Right ventricle myocardium superior (tissue), 1 donor: ENCODE measurements at regions not wholly inside any gene's neighbourhood (a gene's known extent, or its start where the extent isn't known, plus 50 kb on each side); places are given as distances from the start of the nearest gene placed in this dataset.
"Not testable (repeated sequence)": the region's sequence is repeated elsewhere in the genome, so short reads cannot be mapped to it uniquely, and the experiment has no call there.

Experiments used
- ATAC-seq: fragments of 200-7000 bp; cut with Tn5 transposase; one replicate; pipeline ENCODE4 v1.9.1; 2020; ENCODE audit warnings: mild to moderate bottlenecking; ENCODE audit not compliant: poor library complexity
- DNase-seq: peaks from one replicate; pipeline ENCODE4 v3.0.0-alpha.2; 2020
- intact Hi-C: fragments of 100-400 bp; cut with DNase I; formaldehyde crosslinking; loops from one replicate; pipeline ENCODE4 v1.11.2; 2022
- donor health status: DM: no; HTN: yes; CAD: no; lungs with severe emphysema.

DNA sequence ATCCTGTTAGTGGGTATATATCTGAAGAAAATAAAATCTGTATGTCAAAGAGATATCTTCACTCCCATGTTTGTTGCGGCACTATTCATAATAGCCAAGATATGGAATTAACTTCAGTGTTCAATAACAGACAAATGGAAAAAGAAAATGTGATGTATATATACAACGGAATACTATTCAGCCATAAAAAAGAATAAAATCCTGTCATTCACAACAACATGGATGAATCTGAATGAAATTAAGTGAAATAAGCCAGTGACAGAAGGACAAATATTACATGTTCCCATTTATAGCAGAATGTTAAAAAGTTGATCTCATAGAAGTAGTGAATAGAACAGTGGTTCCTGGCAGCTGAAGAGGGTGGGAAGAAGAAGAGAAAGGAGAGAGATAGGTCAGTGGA is 239.1 kb upstream of the RUNX1 start:
- intact Hi-C loops: no loop called here
- no peak for DNase-seq
- no peak for ATAC-seq

DNA sequence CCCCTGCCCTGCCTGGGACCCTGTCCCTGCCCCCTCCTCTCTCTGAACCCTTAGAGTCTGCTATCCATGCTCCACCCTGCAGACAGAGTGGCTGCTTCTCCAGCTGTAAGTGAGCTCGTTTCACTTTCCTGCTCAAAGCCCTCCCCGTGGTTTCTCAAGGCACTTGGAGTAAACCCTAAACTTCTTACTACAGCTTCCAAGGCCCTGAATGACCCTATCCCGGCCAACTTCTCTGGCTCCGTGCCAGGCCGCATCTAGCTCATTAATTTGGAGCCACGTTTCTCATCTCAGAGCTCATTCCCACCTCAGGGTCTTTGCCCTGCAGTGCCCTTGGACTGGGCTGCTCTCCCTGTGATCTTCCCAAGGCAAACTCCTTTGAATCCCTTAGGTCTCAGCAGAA is 235.1 kb upstream of the RUNX1 start:
- ATAC-seq (peak; percentile 68), DNase-seq (peak; percentile 72)
- intact Hi-C loops: no loop called here

DNA sequence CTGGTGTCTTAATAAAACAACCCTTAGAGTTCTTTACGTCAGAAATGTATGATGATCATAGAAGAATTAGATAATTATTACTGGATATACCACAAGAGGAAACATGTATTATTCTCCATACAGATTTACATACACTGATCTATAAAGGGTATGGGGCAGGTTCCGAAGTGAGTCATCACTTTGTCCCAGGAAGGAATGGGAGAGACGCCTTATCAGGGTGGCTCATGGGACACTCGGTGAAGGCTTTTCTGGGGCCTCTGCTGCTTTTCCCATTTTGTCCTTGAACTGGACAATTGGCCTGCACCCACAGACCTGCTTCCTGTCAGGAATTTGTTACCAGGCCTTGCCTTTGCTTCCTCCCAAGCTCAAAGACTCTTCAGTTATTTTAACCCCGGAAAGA is 233.8 kb upstream of the RUNX1 start:
- ATAC-seq (no peak), DNase-seq (no peak)
- intact Hi-C loops: no loop called here

DNA sequence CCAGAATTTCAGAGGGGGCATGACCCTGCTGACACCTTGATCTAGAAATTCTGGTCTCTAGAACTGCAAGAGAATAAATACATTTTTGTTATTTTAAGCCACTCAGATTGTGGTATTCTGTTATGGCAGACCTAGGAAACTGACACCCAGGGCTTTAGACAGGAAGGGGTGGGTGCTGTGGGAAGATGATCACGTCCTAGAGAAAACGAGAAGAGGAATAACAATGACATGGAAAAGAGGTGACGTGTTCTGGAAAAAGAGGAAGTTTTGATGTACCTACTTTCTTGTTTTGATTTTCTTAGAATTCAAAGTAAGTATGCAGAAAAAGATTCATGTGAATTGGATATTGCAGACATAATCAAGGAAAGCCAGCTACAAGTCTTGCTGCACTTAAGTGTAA is 232.9 kb upstream of the RUNX1 start:
- no peak for DNase-seq
- no peak for ATAC-seq
- intact Hi-C loops: no loop called here

DNA sequence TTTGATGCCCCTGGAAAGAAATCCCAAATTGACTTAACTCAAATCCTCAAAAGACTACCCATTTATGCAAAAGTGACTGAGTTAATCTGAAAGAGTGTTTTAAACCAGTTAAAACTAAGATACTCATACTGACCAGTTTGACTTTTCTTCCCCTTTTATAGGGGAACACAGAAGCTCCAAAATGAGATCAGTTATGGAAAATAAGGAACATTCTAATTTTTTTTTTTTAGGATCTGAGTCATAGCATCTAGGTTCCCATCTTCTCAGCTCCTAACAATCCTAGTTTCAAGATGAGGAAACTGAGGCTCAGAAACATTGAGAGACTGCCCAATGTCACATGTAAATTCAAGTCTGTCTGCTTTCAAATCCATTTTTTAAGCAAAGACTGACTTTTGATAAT is 231.1 kb upstream of the RUNX1 start:
- ATAC-seq (no peak), DNase-seq (no peak)
- intact Hi-C loops: no loop called here

DNA sequence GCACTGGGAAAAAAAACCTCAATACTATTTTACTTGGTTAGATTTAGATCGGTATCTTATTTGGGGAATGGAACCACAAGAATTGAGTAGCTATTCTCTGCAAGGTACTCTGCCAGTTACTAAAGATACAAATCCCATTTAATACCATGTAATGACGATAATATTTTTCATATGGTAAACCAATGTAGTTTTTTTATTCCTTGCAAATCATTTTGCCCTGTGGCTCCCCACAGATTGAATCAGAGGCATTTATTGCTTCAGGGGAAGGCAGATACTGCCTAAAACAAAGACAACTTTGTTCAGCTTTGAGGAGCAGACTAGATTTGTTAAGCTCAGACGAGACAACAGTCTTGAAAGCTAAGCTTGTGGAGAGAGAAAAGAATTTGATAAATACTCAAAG is 226.7 kb upstream of the RUNX1 start:
- ATAC-seq: no peak
- intact Hi-C loops: no loop called here
- no peak for DNase-seq

DNA sequence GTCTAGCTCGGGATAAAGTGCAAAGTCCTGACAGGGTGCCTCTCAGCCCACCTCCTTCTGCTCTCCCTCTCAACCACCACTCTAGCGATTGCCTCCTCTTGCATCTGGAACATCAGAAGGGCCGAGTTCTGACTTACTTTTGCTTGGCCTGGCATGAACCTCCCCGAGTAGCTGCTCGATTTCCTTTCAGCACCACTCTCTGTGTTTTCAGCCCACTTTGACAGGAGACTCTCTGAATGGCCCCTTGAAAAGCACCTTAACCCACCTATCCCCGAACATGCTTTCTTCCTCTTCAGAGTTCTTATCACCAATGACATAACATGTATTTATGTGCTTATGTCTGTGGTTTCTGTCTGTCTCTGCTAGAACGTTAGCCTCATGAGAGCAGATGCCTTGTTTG is 225.8 kb upstream of the RUNX1 start:
- no peak for ATAC-seq
- DNase-seq: no peak
- intact Hi-C loops: no loop called here

DNA sequence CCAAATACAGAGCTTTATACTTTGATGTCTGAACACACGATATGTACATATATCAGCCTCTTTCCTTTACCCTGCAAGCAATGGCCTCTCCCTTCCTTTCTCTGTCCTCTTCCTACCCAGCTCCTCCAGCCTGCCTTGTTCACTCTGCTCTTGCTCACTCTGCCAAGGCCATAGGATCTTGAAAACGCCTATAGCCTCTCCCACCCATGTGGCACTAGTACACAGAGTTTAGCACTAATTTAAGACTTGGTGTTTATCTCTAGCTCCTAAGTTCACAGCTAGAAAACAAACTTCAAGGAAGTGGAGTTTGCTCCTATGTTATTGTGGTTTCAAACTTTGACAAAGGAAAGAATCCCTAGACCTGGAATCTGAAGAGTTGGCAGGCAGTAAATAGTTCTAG is 225.0 kb upstream of the RUNX1 start:
- ATAC-seq (no peak), DNase-seq (no peak)
- intact Hi-C loops: no loop called here

DNA sequence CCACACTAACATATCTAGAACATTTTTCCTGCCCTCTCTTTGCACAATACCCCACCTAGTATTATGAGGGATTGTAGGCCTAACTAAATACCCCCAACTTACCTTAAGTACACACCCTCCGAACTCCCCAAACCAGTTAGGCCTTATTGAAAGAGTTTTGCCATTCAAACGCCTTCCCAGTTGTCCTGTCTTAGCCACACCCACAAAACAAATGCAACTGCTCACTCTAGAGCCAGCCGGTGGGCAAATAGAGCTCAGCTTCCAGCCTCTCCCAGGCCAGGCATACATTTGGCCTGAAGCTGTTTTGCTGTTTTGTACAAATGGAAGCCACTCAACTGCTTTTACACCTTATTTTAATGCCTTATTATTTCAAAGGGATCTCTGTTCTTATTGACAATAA is 224.2 kb upstream of the RUNX1 start:
- DNase-seq (no peak), ATAC-seq (no peak)
- intact Hi-C loops: no loop called here

DNA sequence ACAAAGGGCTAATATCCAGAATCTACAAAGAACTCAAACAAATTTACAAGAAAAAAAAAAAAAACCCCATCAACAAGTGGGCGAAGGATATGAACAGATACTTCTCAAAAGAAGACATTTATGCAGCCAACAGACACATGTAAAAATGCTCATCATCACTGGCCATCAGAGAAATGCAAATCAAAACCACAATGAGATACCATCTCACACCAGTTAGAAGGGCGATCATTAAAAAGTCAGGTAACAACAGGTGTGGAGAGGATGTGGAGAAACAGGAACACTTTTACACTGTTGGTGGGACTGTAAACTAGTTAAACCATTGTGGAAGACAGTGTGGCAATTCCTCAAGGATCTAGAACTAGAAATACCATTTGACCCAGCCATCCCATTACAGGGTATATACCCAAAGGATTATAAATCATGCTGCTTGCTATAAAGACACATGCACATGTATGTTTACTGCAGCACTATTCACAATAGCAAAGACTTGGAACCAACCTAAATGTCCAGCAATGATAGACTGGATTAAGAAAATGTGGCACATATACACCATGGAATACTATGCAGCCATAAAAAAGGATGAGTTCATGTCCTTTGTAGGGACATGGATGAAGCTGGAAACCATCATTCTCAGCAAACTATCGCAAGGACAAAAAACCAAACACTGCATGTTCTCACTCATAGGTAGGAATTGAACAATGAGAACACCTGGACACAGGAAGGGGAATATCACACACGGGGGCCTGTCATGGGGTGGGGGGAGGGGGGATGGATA is 222.4 kb upstream of the RUNX1 start:
- DNase-seq, ATAC-seq, intact Hi-C loops: not testable (repeated sequence)

DNA sequence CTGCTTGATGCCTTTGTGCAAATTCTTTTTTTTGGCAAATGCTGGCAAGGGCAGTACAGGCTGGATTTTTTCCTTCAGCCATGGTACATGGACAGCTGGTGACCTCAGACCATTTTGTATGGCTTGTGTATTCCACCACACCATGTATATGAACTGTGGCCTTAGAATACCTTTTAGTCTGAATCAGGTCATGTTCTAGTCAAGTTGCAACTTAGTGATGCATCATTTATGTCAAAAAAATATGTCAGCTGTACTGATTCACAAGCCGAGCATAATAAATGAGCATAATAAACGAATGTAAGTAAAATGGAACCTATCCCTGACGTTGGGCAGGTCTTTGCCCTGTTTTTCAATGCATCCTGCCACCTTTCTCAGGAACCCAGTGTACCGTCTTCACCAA is 219.7 kb upstream of the RUNX1 start:
- intact Hi-C loops: no loop called here
- DNase-seq (no peak), ATAC-seq (no peak)

DNA sequence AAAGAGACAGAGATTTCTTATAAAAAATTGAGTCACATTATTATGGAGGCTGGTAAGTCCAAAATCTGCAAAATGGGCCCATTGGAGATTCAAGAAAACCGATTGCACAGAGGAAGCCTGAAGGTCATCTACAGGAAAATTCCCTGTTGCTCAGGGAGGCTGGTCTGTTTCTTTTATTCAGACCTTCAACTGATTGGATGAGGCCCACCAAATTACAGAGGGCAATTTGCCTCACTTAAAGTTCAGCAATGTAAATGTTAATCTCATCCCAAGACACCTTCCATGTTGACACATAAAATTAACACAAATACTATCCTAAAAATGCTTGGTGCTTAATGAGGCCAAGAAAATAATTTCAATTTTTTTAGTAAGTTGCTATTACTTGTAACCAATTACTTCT is 219.2 kb upstream of the RUNX1 start:
- ATAC-seq: no peak
- intact Hi-C loops: no loop called here
- no peak for DNase-seq

DNA sequence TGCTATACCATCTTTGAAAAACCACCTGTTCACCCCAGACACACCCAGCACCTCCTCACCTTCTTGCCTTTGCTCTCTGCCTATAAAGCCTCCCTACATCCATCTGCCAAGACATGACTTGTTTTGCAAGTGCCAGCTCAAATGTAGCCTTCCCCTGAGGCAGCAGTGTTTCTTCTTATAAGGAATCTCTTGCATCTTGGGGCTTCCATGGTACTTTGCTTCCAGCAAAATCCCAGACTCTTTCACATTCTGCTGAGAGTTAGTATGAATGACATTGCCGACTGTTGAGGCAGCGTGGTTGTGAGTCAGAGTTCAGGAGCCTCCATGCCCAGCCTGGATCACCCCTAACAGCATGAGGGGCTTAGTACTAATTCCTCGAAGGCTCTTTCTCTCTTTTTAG is 217.4 kb upstream of the RUNX1 start:
- DNase-seq: no peak
- intact Hi-C loops: no loop called here
- ATAC-seq: no peak

DNA sequence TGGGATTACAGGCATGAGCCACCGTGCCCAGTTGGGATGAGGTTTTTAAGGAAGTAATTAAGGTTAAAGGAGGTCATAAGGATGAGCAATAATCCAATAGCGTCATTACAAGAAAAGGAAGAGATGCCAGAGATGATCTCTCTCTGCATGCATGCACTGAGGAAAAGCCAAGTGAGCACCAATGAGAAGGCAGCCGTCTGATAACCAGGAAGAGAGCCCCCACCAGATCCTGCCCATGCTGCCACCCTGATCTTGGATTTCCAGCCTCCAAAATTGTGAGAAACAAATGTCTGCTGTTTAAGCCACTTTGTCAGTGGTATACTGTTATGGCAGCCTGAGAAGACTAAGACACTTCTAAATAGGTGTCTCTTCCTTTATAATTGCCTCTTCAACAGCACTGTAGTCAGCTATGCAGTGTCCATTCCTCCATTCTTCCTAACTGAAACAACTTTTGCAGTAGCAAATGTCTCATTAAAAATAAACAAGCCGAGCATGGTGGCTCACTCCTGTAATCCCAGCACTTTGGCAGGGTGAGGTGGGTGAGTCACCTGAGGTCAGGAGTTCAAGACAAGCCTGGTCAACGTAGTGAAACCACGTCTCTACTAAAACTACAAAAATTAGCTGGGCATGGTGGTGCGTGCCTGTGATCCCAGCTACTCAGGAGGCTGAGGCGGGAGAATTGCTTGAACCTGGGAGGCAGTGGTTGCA is 216.2 kb upstream of the RUNX1 start:
- intact Hi-C loops: no loop called here
- no peak for ATAC-seq
- DNase-seq: no peak

DNA sequence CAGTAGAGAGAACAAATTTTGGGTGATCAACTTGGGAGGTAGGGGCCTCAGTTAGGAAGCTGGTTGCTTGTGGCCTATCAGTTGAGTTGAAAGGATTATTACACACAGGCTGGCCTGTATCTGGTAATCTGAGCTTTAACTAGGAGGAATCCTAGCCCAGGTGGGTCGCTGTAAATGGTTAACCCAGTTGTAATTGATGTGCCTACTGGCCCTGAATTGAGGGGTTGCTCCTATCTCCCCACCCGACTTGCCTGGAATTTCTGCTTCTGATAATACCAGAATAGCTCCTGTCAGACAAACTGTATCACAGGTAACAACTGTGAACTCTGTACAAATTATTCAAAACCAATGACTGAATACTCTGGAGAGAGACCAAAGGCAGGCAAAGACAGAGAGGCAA is 210.4 kb upstream of the RUNX1 start:
- ATAC-seq (no peak), DNase-seq (no peak)
- intact Hi-C loops: no loop called here

DNA sequence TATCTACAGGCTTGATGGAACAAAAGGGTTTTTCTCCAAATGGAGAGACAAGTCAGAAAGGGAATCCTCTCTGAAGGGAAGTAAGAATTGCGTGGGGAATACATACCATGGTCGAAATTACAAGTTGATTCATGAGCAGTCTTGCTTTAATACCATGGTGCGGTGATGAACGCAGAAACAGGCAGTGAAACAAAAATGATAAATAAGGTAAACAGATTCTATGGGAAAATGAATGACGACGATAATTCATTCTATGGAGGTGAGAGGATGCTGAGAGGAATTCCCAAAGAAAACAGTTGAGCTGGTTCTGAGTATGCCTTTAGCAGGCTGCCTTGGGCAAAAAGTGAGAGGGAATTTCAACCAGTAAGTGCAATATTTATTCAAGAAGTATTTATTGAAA is 209.4 kb upstream of the RUNX1 start:
- ATAC-seq: no peak
- intact Hi-C loops: no loop called here

DNA sequence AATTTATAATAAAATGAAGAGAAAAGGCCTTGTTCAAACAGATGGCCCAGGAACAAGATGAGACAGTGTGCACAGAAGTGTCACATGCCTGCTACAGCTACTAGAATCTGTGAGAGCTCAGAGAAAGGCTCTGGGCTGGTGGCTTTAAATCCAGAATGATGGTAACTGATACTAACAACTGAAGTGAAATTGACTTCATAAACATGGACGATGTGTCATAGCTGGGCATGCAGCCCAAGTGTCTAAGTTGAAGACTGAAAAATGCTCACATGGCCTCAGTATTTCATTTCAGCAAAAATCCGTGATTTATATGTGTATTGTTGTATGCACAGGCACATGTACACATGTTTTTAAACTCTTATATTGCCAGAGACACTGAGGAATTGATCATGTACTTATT is 208.3 kb upstream of the RUNX1 start:
- intact Hi-C loops: no loop called here
- DNase-seq (peak; percentile 62), ATAC-seq (peak; percentile 54)

More for the DNA sequence above, 209.4 kb upstream of the RUNX1 start:
- DNase-seq: no peak

DNA sequence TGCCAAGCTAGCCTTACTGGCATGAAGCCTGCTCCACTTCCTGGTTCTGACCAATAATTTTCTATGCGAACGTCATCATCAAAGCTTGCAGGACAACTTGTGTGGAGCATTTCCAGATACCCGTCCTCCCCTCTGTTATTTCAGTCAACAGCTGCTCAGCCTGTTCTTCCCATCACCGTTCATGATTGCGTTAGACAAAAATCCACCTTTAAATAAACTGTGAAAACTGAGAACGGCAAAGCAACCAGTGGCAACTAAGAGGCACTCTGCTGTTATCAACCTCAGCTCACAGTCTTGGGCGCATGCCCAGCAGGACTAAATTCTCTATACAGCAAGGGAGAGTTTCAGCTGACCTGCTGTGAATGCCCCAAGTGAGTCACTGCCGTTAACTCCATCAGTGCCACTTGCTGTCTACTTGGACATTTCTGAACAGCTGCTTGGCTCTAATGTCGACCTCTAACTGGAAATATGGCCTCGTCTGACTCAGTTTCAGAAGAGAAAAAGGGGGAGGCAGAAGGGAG is 207.4 kb upstream of the RUNX1 start:
- peak; percentile 97 for ATAC-seq
- peak; percentile 88 for DNase-seq
- intact Hi-C loops: no loop called here

DNA sequence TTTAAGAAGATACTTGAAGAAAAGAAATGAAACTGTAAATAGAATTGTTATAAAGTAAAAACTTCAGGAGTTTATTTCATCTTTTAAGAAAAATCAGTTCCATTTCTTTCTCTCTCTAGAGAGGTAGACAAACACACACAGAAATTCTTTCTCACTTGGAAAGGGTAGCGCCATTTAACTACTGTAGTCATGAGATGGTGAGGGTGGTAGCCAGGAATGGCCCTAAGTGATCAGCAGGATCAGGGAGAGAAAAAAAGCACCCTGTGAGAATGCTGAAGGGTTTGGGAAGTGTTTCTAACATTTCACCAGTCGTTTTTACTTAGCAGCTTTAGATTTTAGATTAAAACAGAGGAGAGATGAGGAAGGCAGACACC is 205.7 kb upstream of the RUNX1 start:
- intact Hi-C loops: no loop called here
- DNase-seq (no peak), ATAC-seq (no peak)

DNA sequence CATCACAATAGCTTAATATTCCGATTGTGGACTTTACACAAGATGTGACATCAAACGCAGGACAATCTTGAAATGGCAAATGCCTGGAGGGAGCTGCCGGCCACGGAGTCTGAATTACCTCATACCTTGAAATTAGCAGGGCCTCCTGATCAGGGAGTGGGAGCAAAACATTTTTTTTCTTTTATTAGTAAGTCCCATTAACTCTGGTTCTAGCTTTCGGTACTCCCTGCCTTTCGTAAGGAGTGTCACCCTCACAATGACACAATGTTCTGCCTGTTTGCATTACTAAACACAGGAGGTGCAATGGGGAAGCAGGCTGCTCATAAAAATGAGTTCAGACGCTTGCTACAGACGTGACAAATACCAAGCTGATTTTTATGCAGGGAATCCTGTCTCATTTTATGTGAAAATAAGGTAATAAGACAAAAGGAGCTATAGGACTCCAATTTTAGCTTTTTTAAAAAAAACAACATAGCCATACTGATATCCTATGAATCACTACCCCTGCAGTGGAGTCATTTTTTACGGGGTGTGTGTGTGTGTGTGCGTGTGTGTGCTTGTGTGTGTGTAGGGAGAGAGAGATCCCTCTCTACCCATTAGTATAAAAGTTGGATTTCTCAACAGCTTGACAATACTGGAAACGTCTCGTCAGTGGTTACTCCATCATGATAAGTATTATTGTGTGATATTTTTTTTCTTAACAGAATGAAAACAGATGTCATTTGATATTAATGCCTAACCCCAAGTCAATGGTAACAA is 205.1 kb upstream of the RUNX1 start:
- DNase-seq (no peak), ATAC-seq (no peak)
- intact Hi-C loops: no loop called here
